NCI-H1092 (cell line): ENCODE measurements at regions not wholly inside any gene's neighbourhood (a gene's known extent, or its start where the extent isn't known, plus 50 kb on each side); places are given as distances from the start of the nearest gene placed in this dataset.
A peak's percentile ranks its signal among the peaks of the same experiment; 100 is the strongest.
"Not testable (repeated sequence)": the region's sequence is repeated elsewhere in the genome, so short reads cannot be mapped to it uniquely, and the experiment has no call there.

ENCODE experiments used
- DNase-seq: peaks from one replicate; lab custom pipeline; 2025; lab: John Stamatoyannopoulos, UW

DNA sequence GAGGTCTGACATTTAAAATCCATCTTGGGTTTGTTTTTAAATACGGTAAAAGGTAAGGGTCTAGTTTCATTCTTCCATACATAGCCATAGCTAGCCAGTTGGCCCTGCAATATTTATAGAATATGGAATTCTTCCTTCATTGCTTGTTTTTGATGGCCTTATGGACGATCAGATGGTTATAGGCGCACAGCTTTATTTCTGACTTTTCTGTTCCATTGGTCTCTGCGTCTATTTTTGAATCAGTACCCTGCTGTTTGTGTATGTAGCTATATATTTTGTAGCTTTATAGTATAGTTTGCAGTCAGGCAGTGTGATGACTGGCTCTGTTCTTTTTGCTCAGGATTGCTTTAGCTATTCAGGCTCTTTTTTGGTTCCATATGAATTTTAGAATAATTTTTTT, 366.8 kb upstream of the MIS18BP1 start:
- DNase-seq, result no peak

DNA sequence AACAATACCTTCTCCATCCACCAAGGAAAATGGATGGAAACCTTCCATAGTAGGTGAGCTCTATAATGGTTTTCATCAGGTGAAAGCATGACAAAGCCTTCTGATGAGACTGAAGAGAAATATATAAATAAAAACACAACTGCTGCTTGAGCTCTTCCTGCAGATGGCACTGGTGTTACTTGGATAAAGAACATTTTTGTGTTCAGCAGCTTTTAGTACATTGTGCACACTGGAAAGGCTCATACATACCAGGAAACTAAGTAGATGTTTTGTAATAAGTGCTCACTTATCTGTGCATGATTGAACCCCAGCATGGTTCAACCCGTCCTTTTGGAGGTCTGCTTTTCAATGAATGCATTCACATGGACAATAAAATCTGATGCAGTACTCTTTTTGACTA, 357.3 kb upstream of the MIS18BP1 start:
- DNase-seq, result no peak

GRCh38 chr14:45587142-45587541, 334.1 kb upstream of the MIS18BP1 start:
- DNase-seq, result no peak

- no peak for DNase-seq
Measured at GRCh38 chr14:45559626-45560025, 306.6 kb upstream of the MIS18BP1 start.

DNA sequence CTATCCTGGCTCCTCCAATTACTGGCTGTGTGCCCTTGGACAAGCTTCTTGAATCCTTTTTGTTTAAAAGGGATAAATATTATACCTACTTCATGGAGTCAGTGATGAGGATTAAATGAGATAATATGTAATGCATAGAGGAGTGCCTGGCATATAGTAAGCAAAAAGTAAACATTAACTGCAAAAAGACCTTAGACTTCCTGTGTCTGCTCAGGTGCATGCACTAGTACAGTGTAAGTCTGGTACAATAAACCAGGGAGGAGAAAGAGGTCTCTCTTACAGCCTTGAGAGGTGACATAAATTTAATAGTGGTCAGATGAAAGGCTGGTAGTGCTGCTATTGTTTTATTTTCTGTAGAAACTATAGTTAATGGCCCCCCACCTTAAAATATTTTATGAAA, 305.2 kb upstream of the MIS18BP1 start:
- DNase-seq, result no peak

- no peak for DNase-seq
Measured at GRCh38 chr14:45553981-45554380, 301.0 kb upstream of the MIS18BP1 start.

DNA sequence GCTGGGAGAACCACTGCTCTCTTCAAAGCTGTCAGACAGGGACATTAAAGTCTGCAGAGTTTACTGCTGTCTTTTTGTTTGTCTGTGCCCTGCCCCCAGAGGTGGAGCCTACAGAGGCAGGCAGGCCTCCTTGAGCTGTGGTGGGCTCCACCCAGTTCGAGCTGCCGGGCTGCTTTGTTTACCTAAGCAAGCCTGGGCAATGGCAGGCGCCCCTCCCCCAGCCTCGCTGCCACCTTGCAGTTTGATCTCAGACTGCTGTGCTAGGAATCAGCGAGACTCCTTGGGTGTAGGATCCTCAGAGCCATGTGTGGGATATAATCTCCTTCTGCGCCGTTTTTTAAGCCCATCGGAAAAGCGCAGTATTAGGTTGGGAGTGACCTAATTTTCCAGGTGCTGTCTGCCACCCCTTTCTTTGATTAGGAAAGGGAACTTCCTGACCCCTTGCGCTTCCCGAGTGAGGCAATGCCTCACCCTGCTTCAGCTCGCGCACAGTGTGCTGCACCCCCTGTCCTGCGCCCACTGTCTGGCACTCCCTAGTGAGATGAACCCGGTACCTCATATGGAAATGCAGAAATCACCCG, 298.3 kb upstream of the MIS18BP1 start:
- not testable (repeated sequence) for DNase-seq

GRCh38 chr14:45531022-45531421, 278.0 kb upstream of the MIS18BP1 start:
- DNase-seq, result no peak

GRCh38 chr14:45526715-45527549, 273.9 kb upstream of the MIS18BP1 start:
- DNase-seq, result peak; percentile 29

DNA sequence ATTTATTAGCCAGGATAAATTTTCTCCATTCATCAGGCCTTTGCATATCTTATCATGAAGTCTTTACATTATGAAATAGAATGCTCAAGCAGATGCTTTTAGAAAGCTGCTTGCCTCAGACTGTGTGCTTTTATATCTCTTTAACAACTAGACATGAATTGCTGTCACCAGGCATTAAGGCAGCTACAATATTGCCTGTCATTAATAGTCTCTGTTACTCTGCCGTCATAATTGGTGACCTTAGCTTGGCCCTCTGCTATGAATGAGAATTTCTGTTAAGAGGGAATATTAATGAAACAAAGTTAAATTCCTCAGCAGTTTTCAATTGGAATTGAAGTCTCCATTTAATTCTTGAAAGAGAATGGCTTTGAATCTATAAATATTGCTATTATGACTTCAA, 266.8 kb upstream of the MIS18BP1 start:
- DNase-seq, result no peak

- DNase-seq, result no peak
Measured at GRCh38 chr14:45492876-45493275, 239.9 kb upstream of the MIS18BP1 start.

DNA sequence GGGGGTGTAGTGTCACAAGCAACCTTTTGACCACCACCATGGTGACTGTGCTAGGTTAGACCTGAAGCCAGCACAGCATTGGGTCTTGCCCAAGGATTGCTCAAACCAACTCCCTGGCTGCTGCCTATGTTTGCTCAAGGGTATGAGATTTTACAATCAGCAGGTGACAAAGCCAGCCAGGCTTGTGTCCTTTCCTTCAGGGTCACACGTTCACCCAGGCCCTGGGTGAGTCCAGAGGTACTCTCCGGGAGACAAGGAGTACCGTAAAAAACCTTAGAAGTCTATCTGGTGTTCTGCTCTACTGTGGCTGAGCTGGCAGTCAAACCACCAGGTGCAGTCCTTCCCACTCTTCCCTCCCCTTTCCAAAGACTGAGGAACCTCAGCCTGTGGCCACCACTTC, 238.9 kb upstream of the MIS18BP1 start:
- no peak for DNase-seq

GRCh38 chr14:45486599-45486998, 233.6 kb upstream of the MIS18BP1 start:
- DNase-seq, result no peak

DNA sequence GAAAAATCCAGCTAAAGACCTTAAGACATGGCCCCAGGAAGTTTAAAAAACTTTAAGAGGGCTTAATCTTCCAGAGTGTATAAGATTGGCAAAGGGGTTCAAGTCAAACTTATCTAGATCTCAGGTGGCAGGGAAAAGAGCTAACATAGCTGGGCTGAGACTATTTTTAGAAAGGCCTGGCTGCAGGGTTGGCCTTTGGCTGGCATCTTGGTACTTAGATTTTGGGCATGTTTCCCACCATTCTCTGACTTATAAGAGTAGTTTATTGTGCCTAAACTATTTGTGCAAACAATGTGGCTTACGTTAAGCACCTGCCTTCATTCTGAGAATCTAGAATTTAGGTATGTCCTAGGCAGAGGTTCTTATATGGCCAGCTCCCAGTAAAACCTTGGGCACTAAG, 214.0 kb upstream of the MIS18BP1 start:
- DNase-seq, result no peak

DNA sequence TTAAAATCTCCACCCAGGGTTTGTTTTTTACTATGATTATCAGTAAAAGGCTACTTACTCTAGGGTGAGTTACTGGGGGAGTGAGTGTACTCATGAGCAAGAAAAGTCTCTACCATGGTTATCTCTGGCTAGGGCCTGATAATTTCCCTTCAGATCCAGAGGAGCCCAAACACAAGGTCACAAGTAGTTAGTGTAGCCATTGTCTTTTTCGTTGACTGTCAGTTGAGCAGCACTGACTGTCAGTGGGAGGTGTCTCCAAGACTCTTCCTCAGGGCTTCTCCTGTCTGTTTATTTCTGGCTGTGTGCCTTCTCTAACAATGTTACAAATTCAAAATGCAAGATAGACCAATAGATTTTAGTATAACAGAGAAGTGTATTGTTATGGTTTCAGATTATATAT, 181.2 kb upstream of the MIS18BP1 start:
- DNase-seq, result no peak

- DNase-seq, result peak; percentile 9
Measured at GRCh38 chr14:45426685-45427282, 173.8 kb upstream of the MIS18BP1 start.

DNA sequence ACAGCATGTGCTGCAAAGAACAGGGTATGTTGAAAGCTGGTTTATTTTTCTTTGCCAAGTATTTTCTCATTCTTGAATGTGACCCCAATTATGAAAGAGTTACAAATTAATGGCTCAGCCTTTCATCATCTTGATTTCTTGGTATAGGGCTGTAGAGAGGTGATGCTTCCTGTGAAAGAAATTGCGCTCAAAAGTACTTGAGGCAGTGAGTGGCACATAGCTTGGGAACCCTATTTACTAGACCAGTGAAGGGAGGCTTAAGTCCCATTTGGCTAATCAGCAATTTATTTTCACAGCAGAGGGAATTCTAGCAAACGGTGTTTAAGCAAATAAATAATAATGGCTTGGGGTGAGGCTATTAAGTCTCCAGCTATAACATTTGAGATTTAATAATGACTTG, 153.9 kb upstream of the MIS18BP1 start:
- no peak for DNase-seq

DNA sequence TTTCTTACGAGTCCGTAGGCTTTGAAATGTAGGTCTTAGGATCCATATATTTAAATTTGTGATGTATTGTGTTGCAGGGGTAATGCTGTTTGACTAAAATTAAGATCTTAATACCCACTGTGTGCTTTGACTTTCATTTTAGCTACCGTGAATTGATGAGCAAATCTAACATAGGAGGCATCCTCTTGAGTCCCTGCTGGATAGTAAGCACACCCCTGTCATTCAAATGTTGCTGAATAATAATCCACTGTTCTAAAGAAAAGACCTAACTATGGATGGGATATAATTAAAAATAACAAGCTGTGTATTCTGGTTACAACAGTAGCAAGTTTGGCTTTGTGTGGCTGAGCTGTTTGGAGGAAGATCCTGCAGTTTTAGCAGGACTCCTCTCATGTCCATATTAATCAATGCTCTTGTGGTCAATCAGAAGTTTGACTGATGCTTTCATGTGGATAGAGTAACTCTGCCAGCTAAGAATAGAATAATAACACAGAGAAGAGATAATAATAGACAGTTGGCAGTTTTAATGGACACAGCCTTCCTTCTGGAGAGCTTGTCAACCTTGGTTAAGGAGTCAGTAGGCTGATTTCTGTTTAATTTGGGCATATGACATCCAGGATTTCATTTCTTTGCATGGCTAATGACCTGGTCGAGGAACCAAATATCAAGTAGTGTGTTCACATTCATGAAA, 148.1 kb upstream of the MIS18BP1 start:
- DNase-seq, result no peak

GRCh38 chr14:45400509-45400908, 147.5 kb upstream of the MIS18BP1 start:
- DNase-seq, result no peak

- no peak for DNase-seq
Measured at GRCh38 chr14:45381091-45381490, 128.1 kb upstream of the MIS18BP1 start.

DNA sequence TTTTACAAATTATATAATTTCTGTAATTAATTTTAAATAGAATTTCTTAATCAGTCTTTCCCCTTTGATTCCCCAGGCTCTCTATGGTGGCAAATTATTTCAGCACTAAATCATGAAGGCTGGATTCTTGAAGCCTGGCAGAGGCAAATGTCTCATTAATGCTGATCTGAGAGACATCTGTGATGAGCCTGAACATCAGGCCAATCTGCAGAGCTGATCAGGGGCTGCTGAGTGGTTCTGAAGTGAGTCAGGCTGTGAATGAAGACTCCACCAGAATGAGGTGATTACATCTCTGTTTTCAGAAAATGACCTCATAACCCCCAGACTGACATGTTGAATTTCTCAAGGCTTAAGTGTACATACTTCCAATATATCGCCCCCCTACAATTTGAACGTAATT, 124.2 kb upstream of the MIS18BP1 start:
- no peak for DNase-seq

DNA sequence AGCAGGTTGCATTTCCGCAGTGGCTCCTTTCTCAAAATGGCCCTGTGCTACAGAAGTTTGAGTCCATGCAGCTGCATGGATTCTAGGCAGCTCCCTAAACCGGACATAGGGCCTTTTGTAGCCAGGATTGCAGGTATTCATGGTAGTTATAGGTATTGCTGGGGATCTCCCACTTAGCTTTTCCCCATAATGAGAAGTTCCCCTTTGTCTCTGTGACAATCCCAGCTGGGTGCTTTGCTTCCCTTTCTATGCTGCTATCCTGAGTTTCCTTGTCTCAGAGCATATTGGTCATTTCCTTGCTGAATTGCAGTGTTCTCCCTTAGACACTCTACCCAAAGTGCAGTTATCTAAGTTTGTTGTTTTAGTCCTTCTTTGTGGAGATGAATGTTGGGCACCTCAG, 120.9 kb upstream of the MIS18BP1 start:
- no peak for DNase-seq
